Chondrocyte (in vitro differentiated cells): ENCODE measurements at regions not wholly inside any gene's neighbourhood (a gene's known extent, or its start where the extent isn't known, plus 50 kb on each side); places are given as distances from the start of the nearest gene placed in this dataset.

Source experiments
- DNase-seq: peaks from one replicate; pipeline ENCODE4 v3.0.0; 2021; ENCODE audit warnings: mixed read lengths, low spot score
- H3K27ac Mint-ChIP-seq: one replicate; pipeline ENCODE4 v1.8.0; 2021; ENCODE audit warnings: mild to moderate bottlenecking, moderate library complexity, mixed read lengths; ENCODE audit not compliant: unreplicated experiment
- H3K27me3 Mint-ChIP-seq: 2 replicates; pipeline ENCODE4 v1.8.0; 2021; ENCODE audit warnings: low read depth, mixed read lengths
- H3K36me3 Mint-ChIP-seq: 2 replicates; pipeline ENCODE4 v1.8.0; 2021; ENCODE audit warnings: low read depth, mixed read lengths
- H3K4me1 Mint-ChIP-seq: 2 replicates; pipeline ENCODE4 v1.8.0; 2021; ENCODE audit warnings: low read depth, mild to moderate bottlenecking, mixed read lengths
- H3K4me3 Mint-ChIP-seq: one replicate; pipeline ENCODE4 v1.8.0; 2021; ENCODE audit warnings: mild to moderate bottlenecking, moderate library complexity, mixed read lengths; ENCODE audit not compliant: unreplicated experiment
- H3K9me3 Mint-ChIP-seq: 2 replicates; pipeline ENCODE4 v1.8.0; 2021; ENCODE audit warnings: low read depth, mixed read lengths
- CTCF ChIP-seq: fragments of 200-600 bp; sonication (generic); IDR thresholded peaks from 2 replicates; pipeline ENCODE4 v1.5.0; 2021; ENCODE audit warnings: antibody characterized with exemption, mild to moderate bottlenecking, moderate library complexity

DNA sequence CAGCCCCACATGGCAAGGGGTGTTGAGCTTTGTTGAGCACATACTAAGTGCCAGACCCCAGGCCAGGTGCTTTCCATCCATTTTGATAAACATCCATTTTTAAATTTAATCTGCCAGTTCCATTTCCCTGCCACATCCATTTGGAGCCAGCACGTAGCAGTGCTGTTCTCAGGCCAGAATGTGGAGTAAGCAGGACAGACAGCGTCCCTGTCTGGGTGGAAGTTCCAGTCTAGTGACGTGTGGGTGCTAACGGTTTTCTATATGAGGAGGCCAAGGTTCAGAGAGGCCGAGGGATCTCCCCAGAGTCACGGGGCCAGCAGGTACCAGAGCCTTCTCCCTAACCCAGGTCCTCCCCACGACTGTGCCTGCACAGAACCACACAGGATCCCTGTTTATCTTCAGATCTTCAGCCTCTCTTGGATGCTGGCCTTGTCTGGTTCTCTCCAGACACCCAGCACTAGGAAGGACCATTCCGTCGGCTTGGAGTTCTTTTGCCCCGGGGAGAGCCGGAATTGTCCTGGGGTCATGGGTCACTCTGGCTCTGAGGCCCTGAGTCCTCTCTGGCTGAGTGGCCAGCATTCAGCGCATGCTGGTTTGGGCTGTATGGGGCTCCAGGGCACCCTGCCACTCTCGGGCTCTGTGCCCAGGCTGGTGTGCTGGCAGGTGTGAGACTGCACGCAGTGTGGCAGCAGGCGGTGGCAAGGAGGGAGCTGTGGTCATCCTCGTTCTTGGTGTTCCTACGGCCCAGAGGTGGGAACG is 63.6 kb upstream of the PPARA start:
- DNase-seq = peak; percentile 78
- Mint-ChIP-seq H3K27ac (peak overlapping the region; percentile 76), H3K4me1 (peaks cover 64% of the 10 kb centered on the region)

GRCh38 chr22:46087336-46087690 is 63.0 kb upstream of the PPARA start:
- peaks cover 2% of the 10 kb centered on the region for H3K36me3 Mint-ChIP-seq
- peak overlapping the region; percentile 92 for H3K27ac Mint-ChIP-seq
- H3K4me3 Mint-ChIP-seq = no peak overlapping the region
- H3K4me1 Mint-ChIP-seq = peaks cover 59% of the 10 kb centered on the region
- no peak for DNase-seq
- H3K9me3 Mint-ChIP-seq = no peaks in the 10 kb centered on the region
- TF ChIP-seq CTCF = no peak
- no peaks in the 10 kb centered on the region for H3K27me3 Mint-ChIP-seq

More for the DNA sequence above, 63.6 kb upstream of the PPARA start:
- Mint-ChIP-seq H3K9me3 (no peaks in the 10 kb centered on the region), H3K4me3 (no peak overlapping the region), H3K27me3 (no peaks in the 10 kb centered on the region), H3K36me3 (peaks cover 2% of the 10 kb centered on the region)
- no peak for TF ChIP-seq CTCF

- Mint-ChIP-seq H3K36me3 (peaks cover 4% of the 10 kb centered on the region), H3K9me3 (no peaks in the 10 kb centered on the region), H3K27me3 (no peaks in the 10 kb centered on the region), H3K4me1 (peaks cover 56% of the 10 kb centered on the region), H3K4me3 (no peak overlapping the region), H3K27ac (peak overlapping the region; percentile 92)
- no peak for TF ChIP-seq CTCF
- peak; percentile 94 for DNase-seq
Measured at GRCh38 chr22:46087816-46088277, 62.5 kb upstream of the PPARA start.

GRCh38 chr22:46088541-46089311 is 61.6 kb upstream of the PPARA start:
- peak overlapping the region; percentile 92 for H3K27ac Mint-ChIP-seq
- no peaks in the 10 kb centered on the region for H3K27me3 Mint-ChIP-seq
- H3K4me3 Mint-ChIP-seq = peak overlapping the region; percentile 40
- no peaks in the 10 kb centered on the region for H3K9me3 Mint-ChIP-seq
- H3K36me3 Mint-ChIP-seq = peaks cover 2% of the 10 kb centered on the region
- DNase-seq = peak; percentile 74
- TF ChIP-seq CTCF = no peak
- H3K4me1 Mint-ChIP-seq = peaks cover 54% of the 10 kb centered on the region

DNA sequence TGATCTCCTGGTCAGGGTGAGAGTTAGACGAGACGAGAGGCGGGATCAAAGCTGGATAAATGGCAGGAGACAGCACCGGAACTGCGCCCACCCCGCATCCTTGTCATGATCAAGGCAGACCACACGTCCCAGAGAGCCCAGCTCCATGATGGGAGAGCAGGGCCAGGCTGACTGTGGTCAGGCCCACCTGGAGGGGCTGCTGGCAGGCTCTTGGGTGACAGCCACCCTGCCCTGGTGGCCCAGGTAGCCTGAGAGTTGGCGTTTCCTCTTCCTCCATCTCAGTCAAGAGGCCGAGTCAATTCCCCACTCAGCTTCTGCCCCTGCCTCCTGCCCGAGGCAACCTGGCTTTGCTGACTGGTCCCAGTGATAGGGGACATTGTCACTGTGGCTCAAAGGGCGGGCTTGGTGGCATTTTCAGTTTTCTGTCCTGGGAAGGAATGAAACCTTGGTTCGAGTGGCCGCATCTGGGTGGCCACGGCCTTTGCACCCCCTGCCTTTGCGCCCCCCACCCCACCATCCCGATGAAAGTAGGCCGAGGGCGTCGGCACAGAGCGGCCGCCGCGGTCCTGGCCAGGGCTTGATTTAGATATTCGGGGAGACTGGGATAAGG is 60.8 kb upstream of the PPARA start:
- Mint-ChIP-seq H3K36me3 (peaks cover 2% of the 10 kb centered on the region), H3K9me3 (no peaks in the 10 kb centered on the region), H3K27me3 (no peaks in the 10 kb centered on the region), H3K4me1 (peaks cover 58% of the 10 kb centered on the region), H3K27ac (peak overlapping the region; percentile 92), H3K4me3 (no peak overlapping the region)
- TF ChIP-seq CTCF = no peak
- peak; percentile 54 for DNase-seq
